ENCODE measurements at regions not wholly inside any gene's neighbourhood (a gene's known extent, or its start where the extent isn't known, plus 50 kb on each side); places are given as distances from the start of the nearest gene placed in this dataset.

- no peak for TF ChIP-seq CTCF (conservative IDR thresholded peaks at IDR 0.05 in 1 of 2, IDR thresholded peaks at IDR 0.05 in 1 of 2; ENCODE audit: low read depth in 1 of 2, low read length in 2 of 2)
- TF ChIP-seq EZH2 (IDR thresholded peaks at IDR 0.05; ENCODE audit: low read length, missing control alignments): no peak
Measured at GRCh38 chr13:105641121-105641520, 894.3 kb downstream of the EFNB2 start.
